ENCODE measurements at regions not wholly inside any gene's neighbourhood (a gene's known extent, or its start where the extent isn't known, plus 50 kb on each side); places are given as distances from the start of the nearest gene placed in this dataset.
"Not testable (repeated sequence)": the region's sequence is repeated elsewhere in the genome, so short reads cannot be mapped to it uniquely, and the experiment has no call there.

GRCh38 chr5:87212183-87212582 is 55.5 kb upstream of the RASA1 start:
- FAIRE-seq: not testable (repeated sequence)

- FAIRE-seq: not testable (repeated sequence)
These were observed 50.2 kb upstream of the RASA1 start for GRCh38 chr5:87217480-87217879.
